NCI-H146 (cell line): ENCODE measurements at regions not wholly inside any gene's neighbourhood (a gene's known extent, or its start where the extent isn't known, plus 50 kb on each side); places are given as distances from the start of the nearest gene placed in this dataset.

Experiments
- DNase-seq: peaks from one replicate; lab custom pipeline; 2025; lab: John Stamatoyannopoulos, UW

DNA sequence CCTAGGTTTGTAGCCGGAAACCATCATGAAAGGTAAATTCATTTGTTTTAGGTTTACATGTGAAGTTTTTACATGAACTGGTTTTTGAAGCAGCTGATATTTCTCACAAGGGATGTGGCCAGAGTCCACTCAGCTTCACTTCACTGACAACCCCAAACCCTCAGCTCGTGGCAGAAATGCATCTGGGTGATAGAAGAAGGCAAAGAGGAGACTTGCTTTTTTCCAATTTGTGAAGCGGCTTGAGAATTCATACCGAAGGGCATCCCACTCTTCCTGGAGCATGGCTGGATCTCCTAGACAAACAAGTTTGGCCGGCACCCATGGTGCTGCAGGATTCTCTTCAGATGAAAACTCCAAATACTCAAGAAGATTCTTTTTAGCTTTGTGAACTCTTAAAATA lies 392.8 kb upstream of the CNR1 start:
- no peak for DNase-seq

DNA sequence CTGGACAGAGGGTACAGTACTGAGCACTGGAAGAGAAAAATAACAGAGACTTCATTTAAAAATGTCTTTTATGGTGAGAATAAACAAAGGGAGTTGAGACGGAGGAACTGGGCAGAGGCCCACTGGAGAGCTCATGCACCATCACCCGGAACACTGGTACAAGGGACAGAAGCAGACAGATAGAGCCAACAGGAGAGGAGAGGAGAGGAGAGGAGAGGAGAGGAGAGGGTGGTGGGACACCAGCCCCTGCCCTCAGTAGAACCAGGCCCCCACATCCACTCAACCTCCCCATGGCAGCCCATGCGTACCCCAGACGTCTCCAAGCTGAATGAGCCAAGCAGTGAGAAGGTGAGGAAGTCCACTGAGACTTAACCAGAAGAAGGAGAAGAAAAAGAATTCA lies 390.5 kb upstream of the CNR1 start:
- no peak for DNase-seq

DNA sequence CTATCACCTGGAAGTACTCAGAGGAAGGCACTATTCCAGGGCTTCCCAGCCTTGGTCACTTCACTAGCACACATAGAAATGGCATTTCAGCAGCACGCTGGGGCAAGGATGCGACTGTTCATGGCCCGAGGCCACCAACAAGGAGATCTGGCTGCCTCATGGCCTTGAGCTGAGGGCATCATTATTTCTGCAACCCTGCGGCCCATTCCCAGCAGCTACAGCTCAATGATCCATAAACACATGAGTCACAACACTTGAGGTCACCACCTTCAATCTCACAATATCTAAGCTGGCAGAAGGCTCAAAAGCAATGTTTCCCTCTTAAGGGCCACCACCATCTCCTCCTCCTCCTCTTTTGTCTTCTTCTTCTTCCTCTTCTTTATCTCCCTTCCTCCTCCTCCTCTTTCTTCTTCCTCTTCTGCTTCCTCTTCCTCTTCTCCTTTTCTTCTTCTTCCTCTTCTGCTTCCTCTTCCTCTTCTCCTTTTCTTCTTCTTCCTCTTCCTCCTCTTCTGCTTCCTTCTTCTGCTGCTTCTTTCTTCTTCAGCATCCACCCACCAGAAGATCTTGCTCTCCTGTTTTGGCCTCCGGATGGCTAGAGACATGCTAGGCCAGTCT lies 382.9 kb upstream of the CNR1 start:
- DNase-seq = no peak

DNA sequence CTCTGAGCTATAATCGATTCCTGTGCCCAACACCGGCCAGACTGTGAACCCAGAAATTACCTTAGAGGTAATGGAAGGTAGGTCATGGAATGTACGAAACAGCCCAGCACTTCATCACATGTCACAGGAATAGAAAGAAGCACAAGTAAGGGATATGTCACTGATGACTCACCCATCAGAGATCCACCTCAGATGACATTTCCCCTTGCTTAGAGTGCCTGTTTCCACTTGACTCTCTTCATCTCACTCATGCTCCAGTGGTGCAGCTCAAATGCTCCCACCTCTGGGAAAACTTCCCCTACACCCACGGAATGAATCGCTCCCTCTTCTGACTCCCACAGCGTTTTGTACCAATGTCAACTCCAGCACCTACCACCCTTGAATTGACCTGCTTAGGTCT lies 381.6 kb upstream of the CNR1 start:
- DNase-seq = no peak

DNA sequence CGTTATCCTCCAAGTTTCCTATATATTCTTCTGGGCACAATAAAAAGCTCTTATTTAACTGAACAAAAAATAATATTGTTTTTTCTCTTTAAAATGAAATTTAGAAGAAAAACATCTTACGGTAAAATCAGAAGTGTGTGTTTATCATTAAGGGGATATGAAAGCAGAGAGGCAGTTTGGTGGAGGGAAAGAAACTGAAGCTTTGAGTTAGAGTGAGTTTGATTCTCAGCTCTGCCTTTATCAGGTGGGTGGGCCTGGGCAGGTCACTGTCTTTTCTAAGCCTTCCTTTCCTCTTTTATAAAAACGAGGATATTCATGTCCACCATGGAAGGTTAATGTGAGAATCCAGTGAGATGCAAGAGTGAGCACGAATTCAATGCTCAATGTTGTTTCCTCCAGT lies 379.8 kb upstream of the CNR1 start:
- DNase-seq = no peak

DNA sequence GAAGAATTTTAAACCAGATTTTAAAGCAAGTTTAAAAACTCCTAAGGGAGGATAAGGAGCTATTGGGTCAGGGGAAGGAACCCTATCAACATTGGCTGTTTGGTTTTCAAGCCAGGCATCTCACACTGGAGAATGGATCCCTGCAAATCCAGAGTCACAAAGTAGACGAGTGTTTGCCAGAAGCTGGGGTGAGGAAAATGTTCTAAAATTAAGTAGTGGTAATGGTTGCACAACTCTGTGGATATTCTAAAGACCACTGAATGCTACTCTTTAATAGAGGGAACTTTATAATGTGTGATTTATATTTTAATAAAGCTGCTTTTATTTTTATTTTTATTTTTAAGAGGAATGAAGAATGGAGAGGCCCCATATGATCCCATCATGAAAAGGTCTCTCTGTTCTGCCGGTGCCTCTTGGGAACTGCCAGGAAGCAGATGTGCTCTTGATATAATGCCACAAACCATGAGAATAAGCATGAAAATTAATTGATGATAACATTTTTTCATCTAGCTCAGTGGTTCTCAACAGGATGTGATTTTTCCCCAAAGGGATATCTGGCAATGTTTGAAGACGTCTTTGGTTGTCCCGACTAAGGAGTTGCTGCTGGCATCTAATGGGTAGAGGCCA lies 379.0 kb upstream of the CNR1 start:
- DNase-seq = no peak

DNA sequence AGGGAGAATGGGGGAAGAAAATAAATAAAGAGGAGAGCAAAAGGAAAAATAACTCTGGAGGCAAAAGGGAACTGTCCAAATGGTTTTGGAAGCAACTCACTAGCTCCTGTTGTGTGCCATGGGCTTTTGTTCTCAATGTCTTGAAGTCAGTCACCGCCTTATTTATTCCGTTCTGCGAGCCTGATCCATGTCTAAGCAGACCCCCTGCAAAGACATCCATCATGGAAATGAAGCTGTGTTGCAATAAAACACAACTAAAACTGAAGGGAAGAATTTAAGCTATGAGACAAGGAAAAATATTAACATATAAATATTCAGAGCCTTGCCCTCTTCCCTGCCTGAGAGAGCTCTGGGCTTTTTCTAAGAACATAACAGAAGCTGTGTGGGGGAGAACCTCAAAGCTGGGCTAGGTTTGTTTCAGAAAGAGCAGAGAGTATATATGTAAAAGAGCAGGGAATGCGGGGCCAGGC lies 373.2 kb upstream of the CNR1 start:
- no peak for DNase-seq

DNA sequence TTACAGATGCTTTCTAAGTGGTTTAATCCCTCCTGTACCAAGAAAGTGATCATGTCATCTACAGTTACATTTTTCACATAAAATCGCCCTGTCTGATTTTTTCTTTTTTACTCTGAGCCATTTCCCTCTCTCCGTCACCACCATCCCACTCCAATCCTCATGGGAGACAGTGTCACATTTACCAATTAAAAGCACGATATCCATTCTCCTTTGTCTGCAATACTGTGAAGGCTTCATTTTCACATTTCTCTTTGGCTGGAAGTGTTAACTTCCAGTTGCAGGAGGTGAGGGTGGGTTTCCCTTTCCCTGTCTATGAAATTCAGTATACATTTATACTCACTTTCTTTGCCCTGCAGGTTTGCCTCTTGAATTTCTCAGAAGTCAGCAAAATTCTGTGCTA lies 372.7 kb upstream of the CNR1 start:
- no peak for DNase-seq

DNA sequence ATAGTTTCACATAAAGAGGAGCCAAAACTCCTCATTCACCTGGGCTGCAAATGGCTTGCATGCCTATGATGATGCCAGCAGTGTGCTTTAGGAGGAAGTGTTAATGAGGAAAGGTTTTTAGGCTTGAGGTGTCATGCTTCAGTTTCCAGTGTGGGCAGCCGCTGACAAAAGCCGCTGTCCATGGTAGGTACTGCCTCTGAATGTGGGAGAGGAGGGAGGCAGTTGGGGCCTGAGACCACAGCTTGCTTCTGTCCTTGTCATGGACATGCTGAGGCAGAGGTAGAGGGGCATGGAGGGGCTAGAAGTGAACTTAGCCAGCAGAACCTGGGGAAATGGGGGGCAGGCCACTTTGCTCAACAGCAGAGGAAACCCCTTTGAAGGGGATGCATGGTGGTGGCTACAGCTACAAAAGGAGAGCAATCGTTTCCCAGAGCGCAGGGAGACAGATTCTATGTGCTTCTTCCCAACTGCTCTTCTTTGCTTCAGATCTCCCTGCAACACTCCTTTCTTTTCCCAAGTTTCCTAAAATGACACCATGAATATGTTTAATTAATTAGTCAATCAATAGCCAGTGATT lies 372.1 kb upstream of the CNR1 start:
- DNase-seq = no peak

DNA sequence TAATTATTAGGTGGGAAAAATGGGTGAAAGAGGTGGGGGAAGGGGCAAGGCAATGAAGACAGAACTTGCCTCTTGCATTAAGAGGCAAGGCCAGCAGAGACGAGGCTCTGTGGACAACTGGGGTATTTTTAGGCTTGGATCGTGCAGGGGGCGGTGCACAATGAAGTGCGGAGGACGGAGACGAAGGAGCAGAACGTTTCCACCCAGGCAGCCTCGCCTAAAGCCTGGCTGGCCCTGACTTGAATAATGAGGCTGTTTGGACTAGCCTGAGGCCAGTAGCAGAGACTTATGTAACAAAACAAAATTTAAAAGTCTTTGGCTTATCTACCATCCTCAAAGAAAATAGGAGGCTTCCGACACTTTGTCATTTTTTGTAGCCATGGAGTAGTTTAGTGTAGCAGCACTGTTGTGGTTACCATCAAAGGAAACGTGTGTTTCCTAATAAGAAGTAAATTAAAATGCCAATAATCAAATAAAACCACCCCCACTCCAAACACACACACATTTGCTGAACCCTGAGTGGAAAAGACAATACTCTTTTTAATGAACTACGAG lies 370.0 kb upstream of the CNR1 start:
- DNase-seq = no peak

DNA sequence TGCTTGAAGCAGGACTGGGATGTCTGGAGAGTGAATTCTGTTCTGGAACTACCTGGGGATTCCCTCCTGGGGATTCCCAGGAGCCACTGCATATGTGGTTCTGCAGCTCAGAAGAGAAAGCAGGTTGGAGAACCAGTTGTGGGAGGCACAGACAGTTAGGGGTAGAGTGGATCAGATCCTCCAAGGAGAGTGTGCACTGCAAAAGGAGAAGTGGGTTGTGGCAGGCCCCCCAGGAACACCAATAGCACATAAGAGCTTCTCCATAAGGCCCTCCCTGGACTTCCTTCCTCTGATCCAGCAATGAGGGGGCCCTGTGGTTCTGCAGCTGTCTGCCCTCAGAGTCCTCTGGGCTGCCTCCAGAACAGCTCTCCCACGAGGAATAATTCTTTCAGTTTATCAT lies 369.2 kb upstream of the CNR1 start:
- DNase-seq = no peak

DNA sequence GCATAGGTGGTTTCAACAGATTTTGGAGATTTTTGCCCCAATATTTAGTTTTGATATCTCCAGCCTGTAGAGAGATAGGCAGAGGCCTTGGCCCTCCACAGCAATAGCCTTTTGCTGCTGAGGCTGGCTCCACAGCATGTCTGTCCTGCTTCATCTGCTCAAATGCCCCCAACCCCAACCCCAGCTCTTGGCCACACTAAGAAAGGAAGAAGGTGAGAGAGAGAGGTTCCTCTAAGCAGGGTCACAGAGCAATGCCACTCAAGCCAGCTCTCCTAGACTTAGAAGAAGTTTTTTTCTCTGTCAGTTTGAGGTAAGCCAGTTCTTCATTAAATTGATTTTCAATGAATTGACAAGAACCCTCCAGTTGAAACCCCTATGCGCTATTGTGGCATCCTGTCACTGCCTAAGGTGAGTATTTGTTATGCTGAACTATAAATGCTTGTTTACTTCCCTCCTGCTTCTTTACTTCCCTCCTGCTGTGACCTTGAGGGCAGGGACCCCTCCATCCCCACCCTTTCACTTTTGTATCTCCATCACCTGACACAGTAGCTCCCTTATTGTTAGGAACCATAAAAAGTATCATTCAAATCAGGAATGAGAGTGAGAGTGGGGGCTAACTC lies 366.2 kb upstream of the CNR1 start:
- no peak for DNase-seq

DNA sequence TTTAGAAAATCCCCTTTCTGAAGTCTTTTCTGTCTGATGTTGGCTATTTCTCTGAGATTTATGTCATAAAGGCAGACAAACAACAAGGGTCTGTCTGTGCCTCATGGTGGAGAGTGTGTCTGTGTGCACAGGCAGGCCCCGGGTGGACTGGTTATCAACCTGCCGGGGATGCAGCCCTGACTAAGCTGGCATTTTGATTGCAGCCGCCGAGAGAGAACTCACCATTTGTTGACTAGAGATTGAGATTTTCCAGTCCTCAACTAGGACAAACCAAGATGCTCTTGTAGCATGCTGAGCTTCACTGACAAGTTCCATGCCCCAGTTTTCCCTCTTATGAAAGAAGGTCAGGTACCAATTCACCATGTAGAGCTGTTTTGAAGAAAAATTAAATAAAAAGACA lies 363.6 kb upstream of the CNR1 start:
- DNase-seq = no peak

DNA sequence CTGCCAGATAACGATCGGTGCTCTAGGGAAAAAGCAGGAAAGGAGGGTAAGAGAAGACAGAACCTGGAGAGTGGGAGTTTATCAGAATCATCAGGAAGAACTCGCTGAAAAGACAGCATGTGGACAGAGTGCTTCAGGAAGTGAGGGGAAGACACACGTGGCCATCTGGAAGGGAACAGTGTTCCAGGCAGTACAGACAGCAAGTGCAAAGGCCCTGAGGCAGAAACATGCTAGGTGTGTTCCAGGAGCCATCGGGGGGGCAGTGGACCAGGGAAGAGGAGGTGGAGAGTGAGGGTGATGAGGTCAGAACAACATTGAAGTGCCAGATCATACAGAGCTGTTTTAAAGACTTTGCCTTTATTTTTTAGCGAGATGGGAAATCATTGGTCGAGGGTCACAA lies 354.3 kb upstream of the CNR1 start:
- DNase-seq = no peak

DNA sequence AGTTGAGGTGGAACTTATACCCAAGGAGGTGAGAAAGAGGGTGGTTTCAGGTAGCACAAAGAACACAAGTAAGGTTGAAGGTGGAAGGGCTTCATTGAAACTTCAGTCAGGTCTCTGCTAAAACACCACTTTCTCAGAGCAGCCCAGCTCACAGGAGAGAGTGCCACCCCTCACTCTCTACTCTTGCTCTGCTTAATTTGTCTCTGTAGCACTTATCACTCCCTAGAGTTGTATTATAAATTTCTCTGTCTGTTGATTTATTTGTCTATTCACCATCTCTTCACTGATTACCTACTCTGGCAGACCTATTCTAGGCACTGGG lies 353.8 kb upstream of the CNR1 start:
- no peak for DNase-seq

DNA sequence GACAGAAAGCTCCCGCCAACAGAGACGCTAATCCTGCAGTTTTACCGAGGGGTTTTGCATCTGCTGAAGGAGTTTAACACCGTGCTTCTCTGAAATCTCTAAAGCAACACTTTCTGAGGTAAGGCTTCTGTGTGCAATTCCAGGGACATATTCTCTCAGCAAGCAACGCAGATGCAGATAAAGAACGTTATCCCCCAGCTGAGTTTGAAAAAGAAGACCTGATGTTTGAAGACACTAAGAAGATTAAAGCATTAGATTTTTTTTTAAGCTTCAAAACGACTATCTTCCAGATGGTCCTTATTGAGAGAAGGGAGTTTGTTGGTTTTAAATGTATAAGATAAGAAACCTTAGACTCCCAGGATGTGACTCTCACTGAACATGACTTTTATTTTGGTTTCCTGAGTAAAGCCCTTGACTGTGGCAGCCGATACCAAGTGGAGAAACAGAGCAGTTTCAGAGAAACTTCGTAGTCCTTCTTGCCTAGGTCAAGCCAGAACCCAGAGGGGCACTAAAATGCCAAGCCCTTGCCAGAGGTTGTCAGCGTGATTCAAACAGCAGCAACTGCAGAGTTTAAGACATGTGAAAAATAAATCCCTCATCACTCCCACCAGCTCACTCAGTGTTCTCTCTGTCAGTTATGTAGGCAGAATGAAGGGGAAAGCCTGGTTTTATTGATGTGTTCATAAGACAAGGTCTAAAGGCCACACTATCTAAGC lies 353.3 kb upstream of the CNR1 start:
- DNase-seq = no peak

DNA sequence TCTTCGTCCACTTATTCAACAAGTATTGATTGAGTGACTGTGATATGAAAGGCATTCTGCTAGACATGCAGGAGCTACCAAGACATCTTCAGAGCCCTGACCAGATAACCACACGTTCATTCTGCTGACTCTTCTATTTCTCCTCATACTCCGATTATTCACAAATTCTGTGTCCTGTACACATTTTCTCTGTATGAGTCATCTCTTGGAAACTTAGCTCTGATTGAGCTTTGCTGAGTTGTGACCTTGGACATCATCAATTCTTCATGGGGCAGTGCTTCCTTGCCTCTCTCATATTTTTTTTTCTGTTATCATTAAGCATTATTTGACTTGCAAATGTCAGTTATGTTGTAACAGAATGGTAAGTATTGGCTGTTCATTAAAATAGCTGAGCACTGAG lies 351.6 kb upstream of the CNR1 start:
- no peak for DNase-seq

DNA sequence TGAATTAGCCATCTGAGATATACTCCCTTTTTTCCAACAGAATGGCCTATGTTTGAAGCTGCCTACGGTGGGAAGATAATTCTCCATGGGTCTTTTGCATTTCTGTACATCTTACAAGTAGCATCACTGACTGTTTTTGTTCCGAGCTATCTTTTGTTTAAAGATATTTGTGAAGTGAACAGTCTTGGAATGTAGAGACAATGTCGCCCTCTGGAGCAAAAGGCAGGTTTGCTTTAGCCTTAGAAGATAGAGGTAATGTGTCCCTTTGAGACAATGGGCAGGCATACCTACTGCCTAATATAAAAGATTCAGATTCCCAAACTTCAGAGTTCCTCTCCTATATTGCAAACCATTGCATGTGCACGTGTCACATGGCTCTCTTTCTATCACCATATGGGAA lies 347.8 kb upstream of the CNR1 start:
- no peak for DNase-seq

DNA sequence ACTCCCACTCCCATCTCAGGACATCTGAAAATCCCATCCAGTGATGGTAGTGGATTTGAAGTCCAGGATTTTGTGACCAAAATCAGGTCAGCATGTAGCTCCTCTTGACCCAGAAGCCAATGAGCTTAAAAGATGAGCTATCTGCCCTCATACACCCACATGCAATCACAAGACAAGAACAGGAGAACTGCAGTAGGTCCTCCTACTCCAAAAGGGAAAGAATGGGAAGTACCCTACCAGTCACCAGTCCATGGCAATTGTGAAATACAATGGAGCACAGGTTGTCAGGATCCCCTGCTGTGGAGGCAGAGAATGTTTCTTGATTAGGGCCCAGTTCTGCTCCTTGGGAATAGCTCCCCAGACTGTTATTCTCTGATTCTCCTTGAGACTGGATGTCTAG lies 347.3 kb upstream of the CNR1 start:
- DNase-seq = no peak

DNA sequence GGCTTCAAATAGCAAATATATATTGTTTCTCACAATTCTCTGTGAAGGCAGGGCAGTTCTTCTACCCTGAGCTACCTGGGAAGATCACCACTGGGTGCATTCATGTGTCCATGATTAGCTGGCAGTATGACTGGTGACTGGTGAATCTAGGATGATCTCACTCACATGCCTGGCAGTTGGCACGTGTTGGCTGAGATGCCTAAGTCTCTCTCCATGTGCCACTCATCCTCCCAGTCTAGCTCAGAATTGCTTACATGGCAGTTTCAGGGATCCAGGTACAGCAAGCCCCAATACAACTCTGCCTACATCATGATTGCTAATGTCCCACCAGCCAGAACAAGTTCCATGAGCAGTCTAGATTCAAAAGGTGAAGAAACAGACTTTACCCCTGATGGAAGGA lies 346.8 kb upstream of the CNR1 start:
- no peak for DNase-seq

DNA sequence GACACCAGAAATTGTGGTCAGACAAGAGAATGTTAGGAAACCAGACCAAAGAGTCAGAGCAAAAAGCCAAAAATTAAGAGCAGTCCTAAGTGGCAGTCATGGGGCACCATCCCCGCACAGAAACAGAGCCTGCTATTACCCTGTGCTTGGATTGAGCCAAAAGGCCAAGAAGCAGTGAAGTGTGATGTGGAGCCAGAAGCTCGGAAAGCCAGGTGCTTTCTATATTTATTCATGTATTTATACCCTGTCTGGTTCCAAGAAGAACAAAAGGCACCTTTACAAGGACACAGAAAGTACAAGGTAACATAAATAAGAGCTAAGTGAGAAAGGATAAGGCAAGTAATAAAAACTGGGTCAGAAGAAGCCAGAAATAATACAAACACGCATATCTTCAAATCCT lies 336.2 kb upstream of the CNR1 start:
- no peak for DNase-seq

DNA sequence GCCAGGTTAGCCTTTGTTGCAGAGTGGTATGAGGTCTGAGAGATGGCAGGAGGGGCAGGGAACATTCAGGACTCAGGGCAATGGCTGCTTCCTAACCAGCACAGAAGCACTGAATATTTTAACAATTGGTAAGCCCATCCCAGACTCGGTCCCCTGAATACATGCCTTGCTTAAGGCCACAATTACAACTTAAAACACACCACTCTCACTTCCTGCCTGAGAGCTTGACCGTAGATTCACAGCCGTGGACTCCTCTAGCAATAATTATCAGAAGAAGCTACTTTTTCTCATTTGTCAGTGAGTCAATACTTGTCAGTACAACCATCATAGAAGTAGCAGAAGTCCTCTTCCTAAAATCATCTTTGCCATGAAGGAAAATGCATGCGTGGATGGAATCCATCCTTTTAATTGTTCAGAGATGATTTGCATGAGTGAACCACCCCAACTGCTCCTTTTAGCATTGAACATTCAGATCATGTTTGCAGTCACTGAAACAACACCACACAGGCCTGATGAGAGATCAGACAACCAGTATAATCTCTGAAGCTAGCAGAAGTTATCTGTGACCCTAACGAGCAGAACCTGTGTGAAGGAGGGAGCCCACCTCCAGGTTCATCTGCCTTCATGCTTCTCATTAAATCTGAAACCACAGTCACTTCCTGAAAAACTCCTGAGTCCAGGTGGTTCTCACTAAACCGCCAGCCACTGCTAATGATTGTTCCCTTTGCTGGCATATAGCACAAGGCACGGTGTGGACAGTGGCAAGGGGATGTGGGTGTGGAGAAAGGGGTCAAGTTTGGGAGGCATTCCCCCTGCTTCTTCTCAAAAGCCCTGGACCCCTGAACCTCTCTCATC lies 333.9 kb upstream of the CNR1 start:
- no peak for DNase-seq
